ENCODE measurements at regions not wholly inside any gene's neighbourhood (a gene's known extent, or its start where the extent isn't known, plus 50 kb on each side); places are given as distances from the start of the nearest gene placed in this dataset.
"Not testable (repeated sequence)": the region's sequence is repeated elsewhere in the genome, so short reads cannot be mapped to it uniquely, and the experiment has no call there.

DNA sequence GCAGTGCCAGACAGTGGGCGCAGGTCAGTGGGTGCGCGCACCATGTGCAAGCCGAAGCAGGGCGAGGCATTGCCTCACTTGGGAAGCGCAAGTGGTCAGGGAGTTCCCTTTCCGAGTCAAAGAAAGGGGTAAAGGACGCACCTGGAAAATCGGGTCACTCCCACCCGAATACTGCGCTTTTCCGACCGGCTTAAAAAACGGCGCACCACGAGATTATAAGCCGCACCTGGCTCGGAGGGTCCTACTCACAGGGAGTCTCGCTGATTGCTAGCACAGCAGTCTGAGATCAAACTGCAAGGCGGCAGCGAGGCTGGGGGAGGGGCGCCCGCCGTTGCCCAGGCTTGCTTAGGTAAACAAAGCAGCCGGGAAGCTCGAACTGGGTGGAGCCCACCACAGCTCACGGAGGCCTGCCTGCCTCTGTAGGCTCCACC lies 77.9 kb downstream of the NR4A2 start:
- H3K4me1 ChIP-seq (ENCODE audit: control insufficient read depth, insufficient read depth, low read length); H3K9me3 ChIP-seq (ENCODE audit: control insufficient read depth, insufficient read depth, low read depth, low read length); H3K36me3 ChIP-seq (ENCODE audit: control insufficient read depth in 2 of 2, insufficient read depth in 1 of 2, low read length in 2 of 2); CTCF ChIA-PET; POLR2A ChIA-PET: not testable (repeated sequence)
- TF ChIP-seq ZNF341 (tag by site-specific recombination; IDR thresholded peaks at IDR 0.05; ENCODE audit: low read depth) (peak; percentile 32), ZNF335 (tag by site-specific recombination; conservative IDR thresholded peaks at IDR 0.05) (0 out of 2 replicates have a peak, but pooled peaks have one; percentile 20)
- TF ChIP-seq, protein P1, sequence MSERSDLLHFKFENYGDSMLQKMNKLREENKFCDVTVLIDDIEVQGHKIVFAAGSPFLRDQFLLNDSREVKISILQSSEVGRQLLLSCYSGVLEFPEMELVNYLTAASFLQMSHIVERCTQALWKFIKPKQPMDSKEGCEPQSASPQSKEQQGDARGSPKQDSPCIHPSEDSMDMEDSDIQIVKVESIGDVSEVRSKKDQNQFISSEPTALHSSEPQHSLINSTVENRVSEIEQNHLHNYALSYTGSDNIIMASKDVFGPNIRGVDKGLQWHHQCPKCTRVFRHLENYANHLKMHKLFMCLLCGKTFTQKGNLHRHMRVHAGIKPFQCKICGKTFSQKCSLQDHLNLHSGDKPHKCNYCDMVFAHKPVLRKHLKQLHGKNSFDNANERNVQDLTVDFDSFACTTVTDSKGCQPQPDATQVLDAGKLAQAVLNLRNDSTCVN (tag by site-specific recombination; optimal IDR thresholded peaks at IDR 0.05), result peak; percentile 47
- H3K4me3 ChIP-seq (ENCODE audit: low read depth, low read length), result peak overlapping the region; percentile 50
- peak overlapping the region; percentile 62; the same call in 1 of the 2 replicates for H3K27ac ChIP-seq (ENCODE audit: extremely low read depth, low read depth, low read length)

DNA sequence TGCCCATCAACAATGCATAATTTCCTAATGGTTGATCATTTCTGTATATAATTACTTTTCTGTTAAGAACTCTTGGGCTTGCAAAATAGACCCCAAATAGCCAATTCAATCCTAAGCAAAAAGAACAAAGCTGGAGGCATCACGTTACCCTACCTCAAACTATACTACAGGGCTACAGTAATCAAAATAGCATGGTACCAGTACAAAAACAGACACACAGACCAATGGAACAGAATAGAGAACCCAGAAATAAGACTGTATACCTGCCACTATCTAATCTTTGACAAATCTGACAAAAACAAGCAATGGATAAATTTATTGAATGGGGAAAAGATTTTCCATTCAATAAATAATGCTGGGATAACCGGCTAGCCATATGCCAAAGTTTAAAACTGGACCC lies 78.8 kb downstream of the NR4A2 start:
- no peaks in the 10 kb centered on the region for H3K9me3 ChIP-seq (ENCODE audit: control insufficient read depth, insufficient read depth, low read depth, low read length)
- peak; percentile 71 for TF ChIP-seq SETDB1 (IDR thresholded peaks at IDR 0.05; ENCODE audit: insufficient read length, low read length)
- TF ChIP-seq, protein P2, sequence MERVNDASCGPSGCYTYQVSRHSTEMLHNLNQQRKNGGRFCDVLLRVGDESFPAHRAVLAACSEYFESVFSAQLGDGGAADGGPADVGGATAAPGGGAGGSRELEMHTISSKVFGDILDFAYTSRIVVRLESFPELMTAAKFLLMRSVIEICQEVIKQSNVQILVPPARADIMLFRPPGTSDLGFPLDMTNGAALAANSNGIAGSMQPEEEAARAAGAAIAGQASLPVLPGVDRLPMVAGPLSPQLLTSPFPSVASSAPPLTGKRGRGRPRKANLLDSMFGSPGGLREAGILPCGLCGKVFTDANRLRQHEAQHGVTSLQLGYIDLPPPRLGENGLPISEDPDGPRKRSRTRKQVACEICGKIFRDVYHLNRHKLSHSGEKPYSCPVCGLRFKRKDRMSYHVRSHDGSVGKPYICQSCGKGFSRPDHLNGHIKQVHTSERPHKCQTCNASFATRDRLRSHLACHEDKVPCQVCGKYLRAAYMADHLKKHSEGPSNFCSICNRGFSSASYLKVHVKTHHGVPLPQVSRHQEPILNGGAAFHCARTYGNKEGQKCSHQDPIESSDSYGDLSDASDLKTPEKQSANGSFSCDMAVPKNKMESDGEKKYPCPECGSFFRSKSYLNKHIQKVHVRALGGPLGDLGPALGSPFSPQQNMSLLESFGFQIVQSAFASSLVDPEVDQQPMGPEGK (tag by site-specific recombination; IDR thresholded peaks at IDR 0.05), result no peak
- H3K27ac ChIP-seq (ENCODE audit: extremely low read depth, low read depth, low read length), result no peak overlapping the region
- no peaks in the 10 kb centered on the region for H3K4me1 ChIP-seq (ENCODE audit: control insufficient read depth, insufficient read depth, low read length)
- peaks cover 0 to 6% of the 10 kb centered on the region in 2 experiments; a peak in 1 of 3 replicates for H3K36me3 ChIP-seq (ENCODE audit: control insufficient read depth in 2 of 2, insufficient read depth in 1 of 2, low read length in 2 of 2)
- peak overlapping the region; percentile 50 for H3K4me3 ChIP-seq (ENCODE audit: low read depth, low read length)
- CTCF ChIA-PET, result no interaction called here
- POLR2A ChIA-PET, result no interaction called here

DNA sequence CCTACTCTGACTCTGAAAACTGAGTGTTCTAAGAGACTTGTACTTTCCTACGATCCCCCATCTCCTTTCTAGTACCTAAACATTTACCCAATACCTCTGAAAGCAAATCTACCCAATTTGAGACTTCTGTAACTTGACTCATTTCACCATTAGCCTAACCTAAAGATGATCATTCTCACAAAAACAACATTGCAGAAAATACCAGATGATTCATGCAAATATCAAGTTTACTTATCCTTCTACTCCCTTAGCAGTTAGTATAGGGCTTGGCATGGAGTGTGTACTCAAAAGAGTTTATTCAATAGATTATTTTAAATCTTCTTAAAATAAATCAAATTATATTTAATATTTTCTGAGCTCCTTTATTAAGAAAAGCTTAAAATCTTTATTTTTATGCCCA lies 89.6 kb downstream of the NR4A2 start:
- Histone ChIP-seq H3K4me1 (ENCODE audit: control insufficient read depth, insufficient read depth, low read length) (no peaks in the 10 kb centered on the region), H3K36me3 (ENCODE audit: control insufficient read depth in 2 of 2, insufficient read depth in 1 of 2, low read length in 2 of 2) (peaks cover 0 to 4% of the 10 kb centered on the region in 2 experiments; a peak in 1 of 3 replicates), H3K9me3 (ENCODE audit: control insufficient read depth, insufficient read depth, low read depth, low read length) (no peaks in the 10 kb centered on the region), H3K4me3 (ENCODE audit: low read depth, low read length) (no peak overlapping the region), H3K27ac (ENCODE audit: extremely low read depth, low read depth, low read length) (no peak overlapping the region)
- ChIA-PET CTCF (no interaction called here), POLR2A (no interaction called here)
- TF ChIP-seq ZNF37A (tag by site-specific recombination; IDR thresholded peaks at IDR 0.05), result no peak
- no peak for TF ChIP-seq SCRT2 (tag by site-specific recombination; IDR thresholded peaks at IDR 0.05)
- TF ChIP-seq, protein P3, sequence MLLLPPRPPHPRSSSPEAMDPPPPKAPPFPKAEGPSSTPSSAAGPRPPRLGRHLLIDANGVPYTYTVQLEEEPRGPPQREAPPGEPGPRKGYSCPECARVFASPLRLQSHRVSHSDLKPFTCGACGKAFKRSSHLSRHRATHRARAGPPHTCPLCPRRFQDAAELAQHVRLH (tag by site-specific recombination; IDR thresholded peaks at IDR 0.05), result no peak
- TF ChIP-seq, protein P4, sequence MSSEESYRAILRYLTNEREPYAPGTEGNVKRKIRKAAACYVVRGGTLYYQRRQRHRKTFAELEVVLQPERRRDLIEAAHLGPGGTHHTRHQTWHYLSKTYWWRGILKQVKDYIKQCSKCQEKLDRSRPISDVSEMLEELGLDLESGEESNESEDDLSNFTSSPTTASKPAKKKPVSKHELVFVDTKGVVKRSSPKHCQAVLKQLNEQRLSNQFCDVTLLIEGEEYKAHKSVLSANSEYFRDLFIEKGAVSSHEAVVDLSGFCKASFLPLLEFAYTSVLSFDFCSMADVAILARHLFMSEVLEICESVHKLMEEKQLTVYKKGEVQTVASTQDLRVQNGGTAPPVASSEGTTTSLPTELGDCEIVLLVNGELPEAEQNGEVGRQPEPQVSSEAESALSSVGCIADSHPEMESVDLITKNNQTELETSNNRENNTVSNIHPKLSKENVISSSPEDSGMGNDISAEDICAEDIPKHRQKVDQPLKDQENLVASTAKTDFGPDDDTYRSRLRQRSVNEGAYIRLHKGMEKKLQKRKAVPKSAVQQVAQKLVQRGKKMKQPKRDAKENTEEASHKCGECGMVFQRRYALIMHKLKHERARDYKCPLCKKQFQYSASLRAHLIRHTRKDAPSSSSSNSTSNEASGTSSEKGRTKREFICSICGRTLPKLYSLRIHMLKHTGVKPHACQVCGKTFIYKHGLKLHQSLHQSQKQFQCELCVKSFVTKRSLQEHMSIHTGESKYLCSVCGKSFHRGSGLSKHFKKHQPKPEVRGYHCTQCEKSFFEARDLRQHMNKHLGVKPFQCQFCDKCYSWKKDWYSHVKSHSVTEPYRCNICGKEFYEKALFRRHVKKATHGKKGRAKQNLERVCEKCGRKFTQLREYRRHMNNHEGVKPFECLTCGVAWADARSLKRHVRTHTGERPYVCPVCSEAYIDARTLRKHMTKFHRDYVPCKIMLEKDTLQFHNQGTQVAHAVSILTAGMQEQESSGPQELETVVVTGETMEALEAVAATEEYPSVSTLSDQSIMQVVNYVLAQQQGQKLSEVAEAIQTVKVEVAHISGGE (tag by site-specific recombination; conservative IDR thresholded peaks at IDR 0.05; ENCODE audit: low read depth), result no peak
- no peak for TF ChIP-seq ZNF624 (tag by site-specific recombination; IDR thresholded peaks at IDR 0.05)
- no peak for TF ChIP-seq GLI2 (tag by site-specific recombination; IDR thresholded peaks at IDR 0.05; ENCODE audit: borderline replicate concordance, low read depth)
- no peak for TF ChIP-seq ZNF707 (tag by site-specific recombination; IDR thresholded peaks at IDR 0.05)
- no peak for TF ChIP-seq ZNF791 (tag by site-specific recombination; IDR thresholded peaks at IDR 0.05)
- no peak for TF ChIP-seq ZNF335 (tag by site-specific recombination; conservative IDR thresholded peaks at IDR 0.05)
